HEK293 (cell line): ENCODE measurements at regions not wholly inside any gene's neighbourhood (a gene's known extent, or its start where the extent isn't known, plus 50 kb on each side); places are given as distances from the start of the nearest gene placed in this dataset.

ENCODE experiments used
- CTCF ChIA-PET: fragments of 350-600 bp; formaldehyde crosslinking; extraction: SDS; loops from one replicate; lab custom pipeline; 2021; ENCODE audit warnings: antibody characterized with exemption; lab: Yijun Ruan, JAX
- POLR2A ChIA-PET: fragments of 300-600 bp; formaldehyde crosslinking; extraction: SDS; loops from one replicate; lab custom pipeline; 2020; ENCODE audit warnings: antibody characterized with exemption, inconsistent platforms; lab: Yijun Ruan, JAX
- H3K27ac ChIP-seq: fragments of 200-500 bp; sonication (Bioruptor generic); 2 replicates; pipeline ENCODE4 v1.5.1; 2014; ENCODE audit warnings: low read depth, low read length, control low read depth, inconsistent platforms; ENCODE audit errors: extremely low read depth
- H3K36me3 ChIP-seq, 2 experiments: fragments of 200-500 bp in 1 of 2; sonication (Bioruptor generic) in 1 of 2; 1 replicate in 1 of 2; 2 replicates in 1 of 2; pipeline ENCODE4 v1.5.1; 2014 to 2017; ENCODE audit warnings: inconsistent platforms in 2 of 2, low read length in 2 of 2; ENCODE audit not compliant: control insufficient read depth in 2 of 2, insufficient read depth in 1 of 2
- H3K4me1 ChIP-seq: fragments of 200-500 bp; sonication (Bioruptor generic); 2 replicates; pipeline ENCODE4 v1.5.1; 2014; ENCODE audit warnings: mild to moderate bottlenecking, low read length, inconsistent platforms; ENCODE audit not compliant: control insufficient read depth, insufficient read depth
- H3K4me3 ChIP-seq: 2 replicates; pipeline ENCODE4 v1.5.1; 2011; ENCODE audit warnings: low read depth, mild to moderate bottlenecking, control low read depth, low read length, moderate library complexity
- H3K9me3 ChIP-seq: fragments of 200-500 bp; sonication (Bioruptor generic); 2 replicates; pipeline ENCODE4 v1.5.1; 2014; ENCODE audit warnings: low read depth, low read length, inconsistent platforms; ENCODE audit not compliant: control insufficient read depth, insufficient read depth
- FEZF1 ChIP-seq: fragments of 450-650 bp; formaldehyde crosslinking; IDR thresholded peaks from 2 replicates; pipeline ENCODE4 v1.5.1; 2016; ENCODE audit warnings: missing biosample characterization, missing genetic modification characterization
- GLI4 ChIP-seq: fragments of 450-650 bp; formaldehyde crosslinking; IDR thresholded peaks from 2 replicates; pipeline ENCODE4 v1.5.1; 2016; ENCODE audit warnings: missing biosample characterization, missing genetic modification characterization
- PRDM1 ChIP-seq: fragments of 450-650 bp; formaldehyde crosslinking; IDR thresholded peaks from 2 replicates; pipeline ENCODE4; 2016; ENCODE audit warnings: missing biosample characterization, missing genetic modification characterization
- REPIN1 ChIP-seq: fragments of 450-650 bp; formaldehyde crosslinking; IDR thresholded peaks from 2 replicates; pipeline ENCODE4 v1.5.1; 2017; ENCODE audit warnings: missing biosample characterization, missing genetic modification characterization, low read depth
- REST ChIP-seq: fragments of 450-650 bp; formaldehyde crosslinking; IDR thresholded peaks from 2 replicates; pipeline ENCODE4 v1.5.1; 2016; ENCODE audit warnings: missing biosample characterization, missing genetic modification characterization
- SP2 ChIP-seq: fragments of 450-650 bp; formaldehyde crosslinking; IDR thresholded peaks from 2 replicates; pipeline ENCODE4 v1.5.1; 2016; ENCODE audit warnings: missing biosample characterization, missing genetic modification characterization
- ZNF248 ChIP-seq: fragments of 450-650 bp; formaldehyde crosslinking; IDR thresholded peaks from 2 replicates; pipeline ENCODE4 v1.5.1; 2017; ENCODE audit warnings: missing biosample characterization, missing genetic modification characterization
- ZNF335 ChIP-seq: fragments of 450-650 bp; formaldehyde crosslinking; conservative IDR thresholded peaks from 2 replicates; pipeline ENCODE4 v1.5.1; 2016; ENCODE audit warnings: missing biosample characterization, missing genetic modification characterization
- ZSCAN30 ChIP-seq: fragments of 450-650 bp; IDR thresholded peaks from 2 replicates; pipeline ENCODE4 v1.5.1; 2018; ENCODE audit warnings: missing biosample characterization, mild to moderate bottlenecking, missing genetic modification characterization, moderate library complexity
- TF ChIP-seq, protein P1 (sequence below): fragments of 450-650 bp; formaldehyde crosslinking; IDR thresholded peaks from 2 replicates; pipeline ENCODE4 v1.5.1; 2017; ENCODE audit warnings: missing biosample characterization, mild to moderate bottlenecking, missing genetic modification characterization, moderate library complexity

- ChIA-PET CTCF (interaction anchor here (0.6 to 1.5 kb wide), 3 partner anchors 9 to 148 kb away, joined by 3 to 8 read pairs (median 4); no protein-coding TSS in a partner anchor), POLR2A (no interaction called here)
- TF ChIP-seq SP2 (tag by site-specific recombination) (no peak), REST (no peak), ZNF248 (tag by site-specific recombination) (no peak), ZSCAN30 (tag by site-specific recombination) (no peak), GLI4 (tag by site-specific recombination) (no peak)
- Histone ChIP-seq H3K4me3 (no peak overlapping the region), H3K36me3 (no peaks in the 10 kb centered on the region), H3K27ac (no peak overlapping the region), H3K4me1 (peaks cover 31% of the 10 kb centered on the region), H3K9me3 (no peaks in the 10 kb centered on the region)
Observed at GRCh38 chr5:103374473-103374963, 116.0 kb downstream of the MACIR start.

GRCh38 chr5:103373597-103374472 is 115.3 kb downstream of the MACIR start:
- POLR2A ChIA-PET = no interaction called here
- Histone ChIP-seq H3K27ac (no peak overlapping the region), H3K9me3 (no peaks in the 10 kb centered on the region), H3K4me1 (peaks cover 36% of the 10 kb centered on the region), H3K4me3 (no peak overlapping the region), H3K36me3 (no peaks in the 10 kb centered on the region)
- TF ChIP-seq, protein P1, sequence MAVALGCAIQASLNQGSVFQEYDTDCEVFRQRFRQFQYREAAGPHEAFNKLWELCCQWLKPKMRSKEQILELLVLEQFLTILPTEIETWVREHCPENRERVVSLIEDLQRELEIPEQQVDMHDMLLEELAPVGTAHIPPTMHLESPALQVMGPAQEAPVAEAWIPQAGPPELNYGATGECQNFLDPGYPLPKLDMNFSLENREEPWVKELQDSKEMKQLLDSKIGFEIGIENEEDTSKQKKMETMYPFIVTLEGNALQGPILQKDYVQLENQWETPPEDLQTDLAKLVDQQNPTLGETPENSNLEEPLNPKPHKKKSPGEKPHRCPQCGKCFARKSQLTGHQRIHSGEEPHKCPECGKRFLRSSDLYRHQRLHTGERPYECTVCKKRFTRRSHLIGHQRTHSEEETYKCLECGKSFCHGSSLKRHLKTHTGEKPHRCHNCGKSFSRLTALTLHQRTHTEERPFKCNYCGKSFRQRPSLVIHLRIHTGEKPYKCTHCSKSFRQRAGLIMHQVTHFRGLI (tag by site-specific recombination) = no peak
- TF ChIP-seq PRDM1 (tag by site-specific recombination) = peak; percentile 30; the same call in 1 of the 2 replicates
- CTCF ChIA-PET = interaction anchor here (0.6 kb wide), 1 partner anchor 148 kb away, joined by 3 read pairs; no protein-coding TSS in a partner anchor

DNA sequence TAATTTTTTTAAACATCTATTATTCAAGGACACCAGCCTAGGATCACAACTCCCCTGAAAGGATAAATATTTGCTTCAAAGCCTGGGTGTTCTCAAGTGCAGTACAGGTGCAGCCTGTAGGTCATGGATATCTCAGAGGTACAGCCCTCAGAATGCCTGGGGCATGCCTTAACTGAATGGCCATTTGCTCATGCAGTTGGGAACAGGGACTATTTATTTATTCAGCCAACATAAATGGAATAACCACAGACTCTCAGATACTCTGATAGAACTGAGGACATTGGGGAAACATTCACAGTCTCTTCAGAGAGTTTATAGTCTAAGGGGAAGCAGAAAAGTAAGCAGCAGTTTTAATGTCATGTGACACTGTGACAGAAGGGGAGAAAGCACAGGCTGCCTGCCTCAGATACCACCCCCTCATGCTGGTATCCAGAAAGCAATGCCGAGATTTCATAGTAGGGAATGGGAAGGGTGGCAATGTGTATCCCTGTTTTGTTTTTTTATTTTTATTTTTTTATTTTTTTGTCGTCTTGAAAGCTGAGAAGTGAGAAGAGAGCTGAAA is 112.6 kb downstream of the MACIR start:
- Histone ChIP-seq H3K36me3 (no peaks in the 10 kb centered on the region), H3K9me3 (no peaks in the 10 kb centered on the region), H3K4me3 (no peak overlapping the region), H3K4me1 (peaks cover 36% of the 10 kb centered on the region), H3K27ac (peak overlapping the region; percentile 21; the same call in 1 of the 2 replicates)
- TF ChIP-seq ZNF335 (tag by site-specific recombination) (peak; percentile 44; the same call in 1 of the 2 replicates), FEZF1 (tag by site-specific recombination) (peak; percentile 50; the same call in 1 of the 2 replicates), REPIN1 (tag by site-specific recombination) (no peak)
- CTCF ChIA-PET = interaction anchor here (0.6 kb wide), 1 partner anchor 139 kb away, joined by 5 read pairs; no protein-coding TSS in a partner anchor
- POLR2A ChIA-PET = no interaction called here
